B cell (primary cell): ENCODE measurements at regions not wholly inside any gene's neighbourhood (a gene's known extent, or its start where the extent isn't known, plus 50 kb on each side); places are given as distances from the start of the nearest gene placed in this dataset.

Source experiments
- CTCF ChIP-seq: fragments of 200-600 bp; IDR thresholded peaks from one replicate; pipeline ENCODE4 v1.8.0; 2022; ENCODE audit warnings: antibody characterized with exemption, mild to moderate bottlenecking
- EZH2 ChIP-seq: IDR thresholded peaks from 2 replicates; pipeline ENCODE4 v1.6.1; 2012; ENCODE audit warnings: borderline replicate concordance, low read depth, mild to moderate bottlenecking, moderate library complexity, low read length; ENCODE audit not compliant: insufficient read depth, poor library complexity, severe bottlenecking

GRCh38 chr15:99895189-99895955, 162.1 kb upstream of the LYSMD4 start:
- TF ChIP-seq CTCF (no peak), EZH2 (no peak)
